RWPE1 (cell line): ENCODE measurements at regions not wholly inside any gene's neighbourhood (a gene's known extent, or its start where the extent isn't known, plus 50 kb on each side); places are given as distances from the start of the nearest gene placed in this dataset.

ENCODE experiments used
- CTCF ChIA-PET: fragments of 350-600 bp; sonication (Branson Sonifier 250); formaldehyde crosslinking; extraction: SDS; loops from one replicate; lab custom pipeline; 2021; lab: Yijun Ruan, JAX
- POLR2A ChIA-PET: fragments of 400-600 bp; formaldehyde crosslinking; extraction: SDS; loops from one replicate; lab custom pipeline; 2020; ENCODE audit warnings: antibody characterized with exemption; ENCODE audit not compliant: low non-redundant PET; lab: Yijun Ruan, JAX
- DNase-seq: peaks from one replicate; pipeline ENCODE4 v3.0.0; 2012; ENCODE audit warnings: low spot score
- H3K27ac ChIP-seq: fragments of 450-650 bp; 2 replicates; pipeline ENCODE4 v1.5.1; 2017
- CTCF ChIP-seq: fragments of 450-650 bp; conservative IDR thresholded peaks from 2 replicates; pipeline ENCODE4 v1.5.1; 2017; ENCODE audit warnings: low read depth, mild to moderate bottlenecking

GRCh38 chr5:93120771-93121170 is 460.2 kb downstream of the NR2F1-AS1 start:
- POLR2A ChIA-PET = no interaction called here

GRCh38 chr5:93120051-93120450 is 461.0 kb downstream of the NR2F1-AS1 start:
- no peak overlapping the region for H3K27ac ChIP-seq
- DNase-seq = no peak
- ChIA-PET POLR2A (no interaction called here), CTCF (no interaction called here)
- no peak for TF ChIP-seq CTCF

More at GRCh38 chr5:93120771-93121170, 460.2 kb downstream of the NR2F1-AS1 start:
- CTCF ChIA-PET = no interaction called here
- no peak overlapping the region for H3K27ac ChIP-seq
- DNase-seq = no peak
- TF ChIP-seq CTCF = no peak

GRCh38 chr5:93117751-93118531 is 463.1 kb downstream of the NR2F1-AS1 start:
- no peak overlapping the region for H3K27ac ChIP-seq
- POLR2A ChIA-PET = no interaction called here
- no peak for TF ChIP-seq CTCF
- no peak for DNase-seq
- CTCF ChIA-PET = interaction anchor here (0.6 kb wide), 1 partner anchor 80 kb away, joined by 4 read pairs; no protein-coding TSS in a partner anchor

GRCh38 chr5:93107805-93108520 is 473.1 kb downstream of the NR2F1-AS1 start:
- CTCF ChIA-PET = interaction anchor here (0.7 to 1.1 kb wide), 2 partner anchors 16 to 258 kb away, joined by 3 to 9 read pairs; no protein-coding TSS in a partner anchor
- DNase-seq = no peak
- POLR2A ChIA-PET = no interaction called here
- H3K27ac ChIP-seq = no peak overlapping the region
- no peak for TF ChIP-seq CTCF

- no peak overlapping the region for H3K27ac ChIP-seq
- DNase-seq = no peak
- ChIA-PET CTCF (interaction anchor here (1.1 kb wide), 1 partner anchor 15 kb away, joined by 9 read pairs; no protein-coding TSS in a partner anchor), POLR2A (no interaction called here)
- TF ChIP-seq CTCF = no peak
These were observed 473.9 kb downstream of the NR2F1-AS1 start for GRCh38 chr5:93107141-93107540.

GRCh38 chr5:93101661-93102060 is 479.4 kb downstream of the NR2F1-AS1 start:
- ChIA-PET POLR2A (no interaction called here), CTCF (no interaction called here)
- no peak for DNase-seq
- TF ChIP-seq CTCF = no peak
- no peak overlapping the region for H3K27ac ChIP-seq
